CD4-positive, alpha-beta T cell (primary cell): ENCODE measurements at regions not wholly inside any gene's neighbourhood (a gene's known extent, or its start where the extent isn't known, plus 50 kb on each side); places are given as distances from the start of the nearest gene placed in this dataset.

Source experiments
- ATAC-seq: fragments of 200-7000 bp; cut with Tn5 transposase; one replicate; pipeline ENCODE4 v1.10.0; 2022; ENCODE audit warnings: mild to moderate bottlenecking; ENCODE audit not compliant: poor library complexity
- CTCF ChIA-PET: fragments of 350-600 bp; sonication (Branson Sonifier 250); formaldehyde crosslinking; loops from one replicate; lab custom pipeline; 2021; ENCODE audit warnings: antibody characterized with exemption, inconsistent platforms; lab: Charles Lee
- POLR2A ChIA-PET: fragments of 350-600 bp; sonication (Branson Sonifier 250); formaldehyde crosslinking; loops from one replicate; lab custom pipeline; 2021; ENCODE audit warnings: antibody characterized with exemption, inconsistent platforms; lab: Charles Lee
- DNase-seq, 14 experiments: peaks; one replicate each; pipeline ENCODE4 v3.0.0-alpha.2; 2013 to 2020; ENCODE audit warnings: mixed read lengths in 2 of 14
- H3K27ac ChIP-seq, 2 donors: one replicate each; pipeline versions ENCODE4 v1.5.1 to v1.7.0; 2013; ENCODE audit warnings: low read length in 2 of 2, low read depth in 1 of 2, mild to moderate bottlenecking in 1 of 2
- H3K27me3 ChIP-seq, 2 experiments: 1 replicate in 1 of 2; 2 replicates in 1 of 2; pipeline versions ENCODE4 v1.6.1 to v1.7.0; 2013; ENCODE audit warnings: low read length in 2 of 2, control low read depth in 1 of 2, mild to moderate bottlenecking in 1 of 2, moderate library complexity in 1 of 2; ENCODE audit not compliant: insufficient read depth in 2 of 2, control insufficient read depth in 1 of 2
- H3K36me3 ChIP-seq: one replicate; pipeline ENCODE4 v1.6.1; 2013; ENCODE audit warnings: low read length, control low read depth; ENCODE audit not compliant: insufficient read depth
- H3K4me1 ChIP-seq: one replicate; pipeline ENCODE4 v1.6.1; 2013; ENCODE audit warnings: low read length, control low read depth; ENCODE audit not compliant: insufficient read depth
- H3K4me3 ChIP-seq: one replicate; pipeline ENCODE4 v1.5.1; 2013; ENCODE audit warnings: mild to moderate bottlenecking, low read length, moderate library complexity
- H3K9me3 ChIP-seq, 2 experiments: 1 replicate in 1 of 2; 2 replicates in 1 of 2; pipeline versions ENCODE4 v1.6.1 to v1.7.0; 2013; ENCODE audit warnings: low read length in 2 of 2, mild to moderate bottlenecking in 2 of 2, control low read depth in 1 of 2, moderate library complexity in 1 of 2; ENCODE audit not compliant: control insufficient read depth in 1 of 2, insufficient read depth in 1 of 2
- H3K27ac Mint-ChIP-seq: one replicate; pipeline ENCODE4 v1.8.0; 2020; ENCODE audit warnings: mixed read lengths
- H3K27me3 Mint-ChIP-seq: one replicate; pipeline ENCODE4 v1.8.0; 2021; ENCODE audit warnings: mixed read lengths
- H3K36me3 Mint-ChIP-seq: one replicate; pipeline ENCODE4 v1.8.0; 2021; ENCODE audit warnings: low read depth, mixed read lengths
- H3K4me1 Mint-ChIP-seq: one replicate; pipeline ENCODE4 v1.8.0; 2021; ENCODE audit warnings: low read depth, mixed read lengths
- H3K4me3 Mint-ChIP-seq: one replicate; pipeline ENCODE4 v1.8.0; 2020; ENCODE audit warnings: mild to moderate bottlenecking, mixed read lengths
- H3K9me3 Mint-ChIP-seq: one replicate; pipeline ENCODE4 v1.8.0; 2020; ENCODE audit warnings: mixed read lengths
- CTCF ChIP-seq: fragments of 200-600 bp; IDR thresholded peaks from one replicate; pipeline ENCODE4 v1.8.0; 2022; ENCODE audit warnings: antibody characterized with exemption, mild to moderate bottlenecking
- intact Hi-C, 2 experiments: fragments of 100-400 bp; cut with DNase I in 1 of 2; cut with micrococcal nuclease in 1 of 2; formaldehyde crosslinking; loops; one replicate each; pipeline versions ENCODE4 v1.15.1 to v1.9.0; 2023 to 2025; cut with DNase I, micrococcal nuclease

GRCh38 chr2:22375096-22375495 is 1009.9 kb upstream of the KLHL29 start:
- POLR2A ChIA-PET: no interaction called here
- ATAC-seq (no peak), DNase-seq (no peak)
- Mint-ChIP-seq H3K27me3 (no peaks in the 10 kb centered on the region), H3K9me3 (peaks cover 5% of the 10 kb centered on the region), H3K36me3 (no peaks in the 10 kb centered on the region), H3K27ac (no peak overlapping the region), H3K4me1 (no peaks in the 10 kb centered on the region), H3K4me3 (no peak overlapping the region)
- Histone ChIP-seq H3K9me3 (no peaks in the 10 kb centered on the region), H3K4me1 (no peaks in the 10 kb centered on the region), H3K27ac (no peak overlapping the region), H3K36me3 (no peaks in the 10 kb centered on the region), H3K27me3 (no peaks in the 10 kb centered on the region), H3K4me3 (no peak overlapping the region)
- no peak for TF ChIP-seq CTCF
- intact Hi-C loops: no loop called here
- CTCF ChIA-PET: no interaction called here

GRCh38 chr2:22377268-22377667 is 1007.7 kb upstream of the KLHL29 start:
- H3K36me3 ChIP-seq: no peaks in the 10 kb centered on the region
- no peaks in the 10 kb centered on the region for H3K9me3 ChIP-seq
- no peak overlapping the region for H3K4me3 Mint-ChIP-seq
- ATAC-seq (no peak), DNase-seq (no peak)
- H3K4me1 Mint-ChIP-seq: no peaks in the 10 kb centered on the region
- TF ChIP-seq CTCF: no peak
- no peak overlapping the region for H3K27ac ChIP-seq
- H3K27me3 Mint-ChIP-seq: no peaks in the 10 kb centered on the region
- no peak overlapping the region for H3K27ac Mint-ChIP-seq
- ChIA-PET POLR2A (no interaction called here), CTCF (no interaction called here)
- no peaks in the 10 kb centered on the region for H3K27me3 ChIP-seq
- intact Hi-C loops: no loop called here
- no peaks in the 10 kb centered on the region for H3K4me1 ChIP-seq
- H3K36me3 Mint-ChIP-seq: no peaks in the 10 kb centered on the region
- H3K4me3 ChIP-seq: no peak overlapping the region
- H3K9me3 Mint-ChIP-seq: peaks cover 5% of the 10 kb centered on the region

- CTCF ChIA-PET: no interaction called here
- H3K36me3 ChIP-seq: no peaks in the 10 kb centered on the region
- no peaks in the 10 kb centered on the region for H3K4me1 ChIP-seq
- TF ChIP-seq CTCF: no peak
- intact Hi-C loops: no loop called here
- ATAC-seq (no peak), DNase-seq (no peak)
- H3K4me3 ChIP-seq: no peak overlapping the region
- POLR2A ChIA-PET: no interaction called here
- no peak overlapping the region for H3K4me3 Mint-ChIP-seq
- H3K27me3 ChIP-seq: no peaks in the 10 kb centered on the region
- H3K36me3 Mint-ChIP-seq: no peaks in the 10 kb centered on the region
- no peaks in the 10 kb centered on the region for H3K27me3 Mint-ChIP-seq
- H3K4me1 Mint-ChIP-seq: no peaks in the 10 kb centered on the region
- no peak overlapping the region for H3K27ac ChIP-seq
- H3K9me3 ChIP-seq: peaks cover 0 to 3% of the 10 kb centered on the region in 2 experiments
- no peak overlapping the region for H3K27ac Mint-ChIP-seq
- H3K9me3 Mint-ChIP-seq: peaks cover 5% of the 10 kb centered on the region
These were observed 1002.4 kb upstream of the KLHL29 start for GRCh38 chr2:22382479-22383169.
